GM12878 (cell line): ENCODE measurements at regions not wholly inside any gene's neighbourhood (a gene's known extent, or its start where the extent isn't known, plus 50 kb on each side); places are given as distances from the start of the nearest gene placed in this dataset.

Experiments
- ATAC-seq: fragments of 200-7000 bp; cut with Tn5 transposase; 3 replicates; pipeline ENCODE4 v1.9.1; 2020; ENCODE audit warnings: mild to moderate bottlenecking, moderate library complexity
- BruUV-seq: library from RNA; stranded (reverse); fragments of 400-500 nt; replicated peaks from 2 replicates; lab custom pipeline; 2021; lab: Mats Ljungman, UMichigan
- CTCF ChIA-PET: fragments of 300-600 bp; sonication (Branson Sonifier 250); formaldehyde crosslinking; extraction: SDS; loops from one replicate; lab custom pipeline; 2021; ENCODE audit warnings: inconsistent platforms; lab: Yijun Ruan, JAX
- POLR2A ChIA-PET: fragments of 350-600 bp; formaldehyde crosslinking; extraction: SDS; loops from one replicate; lab custom pipeline; 2021; ENCODE audit warnings: inconsistent platforms; lab: Charles Lee
- RAD21 ChIA-PET: fragments of 300-600 bp; sonication (Branson Sonifier 250); formaldehyde crosslinking; loops from one replicate; lab custom pipeline; 2023; ENCODE audit warnings: antibody characterized with exemption; ENCODE audit not compliant: unreplicated experiment; lab: Charles Lee
- SMC1A ChIA-PET: fragments of 300-600 bp; sonication (Branson Sonifier 250); formaldehyde crosslinking; loops from one replicate; lab custom pipeline; 2023; ENCODE audit not compliant: unreplicated experiment, uncharacterized antibody; lab: Charles Lee
- DNase-seq: peaks from one replicate; pipeline ENCODE4 v3.0.0-alpha.2; 2011; ENCODE audit warnings: low read depth, low spot score
- FAIRE-seq: peaks from 3 replicates; lab custom pipeline; 2011; peaks lifted over from hg19 to GRCh38; lab: Jason Lieb, UNC
- H2AFZ ChIP-seq: 2 replicates; pipeline ENCODE4 v1.6.0; 2011; ENCODE audit warnings: low read depth, low read length, control low read depth; ENCODE audit not compliant: control insufficient read depth
- H3K27ac ChIP-seq: 2 replicates; pipeline ENCODE4 v1.5.1; 2011; ENCODE audit warnings: control low read depth; ENCODE audit not compliant: control insufficient read depth, insufficient read depth
- H3K27me3 ChIP-seq, 2 experiments: replicated peaks in 1 of 2; 2 replicates each; pipeline versions ENCODE4 v1.6.0 to v1.6.1; 2011; ENCODE audit warnings: low read length in 1 of 2; ENCODE audit not compliant: control insufficient read depth in 2 of 2, insufficient read depth in 2 of 2
- H3K36me3 ChIP-seq, 2 experiments: 2 replicates each; pipeline ENCODE4 v1.5.1; 2011; ENCODE audit warnings: low read length in 1 of 2; ENCODE audit not compliant: control insufficient read depth in 2 of 2, insufficient read depth in 2 of 2
- H3K4me1 ChIP-seq: 2 replicates; pipeline ENCODE4 v1.6.1; 2011; ENCODE audit warnings: mild to moderate bottlenecking, low read length, moderate library complexity, mixed read lengths; ENCODE audit not compliant: control insufficient read depth, insufficient read depth
- H3K4me2 ChIP-seq: 2 replicates; pipeline ENCODE4 v1.6.0; 2011; ENCODE audit warnings: control low read depth; ENCODE audit not compliant: control insufficient read depth, insufficient read depth
- H3K4me3 ChIP-seq: fragments of 200-600 bp; sonication (generic); 2 replicates; pipeline ENCODE4 v1.5.1; 2016
- H3K79me2 ChIP-seq: 2 replicates; pipeline ENCODE4 v1.6.0; 2011; ENCODE audit warnings: low read length; ENCODE audit not compliant: control insufficient read depth, insufficient read depth
- H3K9ac ChIP-seq: 2 replicates; pipeline ENCODE4 v1.8.0; 2011; ENCODE audit warnings: low read length, control low read depth, mixed read lengths; ENCODE audit not compliant: control insufficient read depth, insufficient read depth
- H3K9me3 ChIP-seq: replicated peaks from 3 replicates; pipeline ENCODE4 v1.5.1; 2011; ENCODE audit warnings: mild to moderate bottlenecking, low read length; ENCODE audit not compliant: control insufficient read depth, insufficient read depth
- H4K20me1 ChIP-seq: 2 replicates; pipeline ENCODE4 v1.6.0; 2011; ENCODE audit not compliant: control insufficient read depth, insufficient read depth
- CREM ChIP-seq: IDR thresholded peaks from 2 replicates; pipeline ENCODE4 v1.6.1; 2014; ENCODE audit warnings: antibody characterized with exemption, low read depth
- FOXK2 ChIP-seq: fragments of 450-650 bp; IDR thresholded peaks from 2 replicates; pipeline ENCODE4 v1.6.1; 2017; ENCODE audit warnings: mild to moderate bottlenecking, moderate library complexity
- GATAD2B ChIP-seq: fragments of 450-650 bp; conservative IDR thresholded peaks from 2 replicates; pipeline ENCODE4 v1.6.1; 2017; ENCODE audit warnings: low read depth, mild to moderate bottlenecking, moderate library complexity
- IKZF1 ChIP-seq: fragments of 450-650 bp; conservative IDR thresholded peaks from 2 replicates; pipeline ENCODE4 v1.6.1; 2017; ENCODE audit warnings: antibody characterized with exemption, mild to moderate bottlenecking
- IRF5 ChIP-seq: fragments of 450-650 bp; IDR thresholded peaks from 2 replicates; pipeline ENCODE4 v1.6.1; 2017; ENCODE audit warnings: borderline replicate concordance
- NRF1 ChIP-seq: conservative IDR thresholded peaks from 2 replicates; pipeline ENCODE4 v1.6.1; 2011; ENCODE audit warnings: mild to moderate bottlenecking, low read depth, low read length, improper control_type of control experiment
- RFX5 ChIP-seq: IDR thresholded peaks from 2 replicates; pipeline ENCODE4 v1.6.1; 2011; ENCODE audit warnings: low read depth, low read length, improper control_type of control experiment
- ZNF622 ChIP-seq: fragments of 450-650 bp; IDR thresholded peaks from 2 replicates; pipeline ENCODE4 v1.6.1; 2017; ENCODE audit warnings: mild to moderate bottlenecking, inconsistent platforms
- WGBS: methylation state at CpG from one replicate; pipeline ENCODE4 v1.1.6; 2016; ENCODE audit warnings: low lambda C conversion rate; ENCODE audit not compliant: insufficient replicate concordance, insufficient coverage; ENCODE audit errors: missing lambda C conversion rate; 5-methylcytosine and 5-hydroxymethylcytosine counted together
- in situ Hi-C: fragments of 300-500 bp; cut with MboI; formaldehyde crosslinking; loops from 9 replicates; pipeline ENCODE4 v1.14.3; 2018; ENCODE audit warnings: mixed read lengths
- intact Hi-C: fragments of 100-400 bp; cut with micrococcal nuclease; formaldehyde crosslinking; loops from one replicate; pipeline ENCODE4 v1.14.2; 2022; ENCODE audit not compliant: unreplicated experiment
- TF ChIP-seq, protein P1 (sequence below): IDR thresholded peaks from 2 replicates; pipeline ENCODE4 v1.6.1; 2012; ENCODE audit warnings: low read depth, low read length, improper control_type of control experiment
- TF ChIP-seq, protein P2 (sequence below): fragments of 450-650 bp; IDR thresholded peaks from 2 replicates; pipeline ENCODE4 v1.6.1; 2018; ENCODE audit warnings: mild to moderate bottlenecking, low read depth, moderate library complexity; ENCODE audit not compliant: partially characterized antibody
- TF ChIP-seq, protein P3 (sequence below): fragments of 150-350 bp; IDR thresholded peaks from 2 replicates; pipeline ENCODE4 v1.6.1; 2014; ENCODE audit warnings: mild to moderate bottlenecking, low read depth, low read length

DNA sequence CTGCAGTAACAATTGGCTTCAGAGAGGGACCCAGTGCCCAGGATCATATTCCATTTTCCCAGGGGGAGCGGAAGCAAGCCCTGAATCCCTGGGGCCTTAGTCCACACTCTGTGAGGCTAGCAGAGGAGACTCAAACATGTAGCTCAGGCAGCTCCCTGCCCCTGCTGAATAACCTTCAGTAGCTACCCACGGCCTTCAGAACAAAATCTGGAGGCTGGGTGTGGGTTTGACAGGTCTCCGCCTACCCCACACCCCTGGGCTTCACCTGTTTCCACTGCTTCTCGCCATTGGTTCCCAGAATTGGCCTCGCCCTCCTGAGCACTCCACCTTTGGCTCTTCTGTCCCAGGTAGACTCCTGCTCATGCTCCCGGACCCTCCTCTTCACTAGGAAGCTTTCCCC, 93.6 kb upstream of the ATP2B2 start:
- H3K36me3 ChIP-seq, result no peaks in the 10 kb centered on the region
- ATAC-seq (no peak), FAIRE-seq (no peak), DNase-seq (no peak)
- no peak overlapping the region for H2AFZ ChIP-seq
- H3K4me2 ChIP-seq, result no peak overlapping the region
- peaks cover 12% of the 10 kb centered on the region for H3K4me1 ChIP-seq
- no peaks in the 10 kb centered on the region for H3K9me3 ChIP-seq
- RAD21 ChIA-PET, result no interaction called here
- POLR2A ChIA-PET, result no interaction called here
- H3K27me3 ChIP-seq, result no peaks in the 10 kb centered on the region; a peak in 2 of 4 replicates
- no TSS peak for BruUV-seq
- no peaks in the 10 kb centered on the region for H3K79me2 ChIP-seq
- in situ Hi-C loops, result no loop called here
- intact Hi-C loops, result no loop called here
- H3K27ac ChIP-seq, result no peak overlapping the region
- SMC1A ChIA-PET, result no interaction called here
- no peak overlapping the region for H3K9ac ChIP-seq
- CTCF ChIA-PET, result no interaction called here
- WGBS, result 19% methylated on average over 6 of the region's 6 CpGs
- no peak overlapping the region for H3K4me3 ChIP-seq
- no peaks in the 10 kb centered on the region for H4K20me1 ChIP-seq
- TF ChIP-seq, protein P1, sequence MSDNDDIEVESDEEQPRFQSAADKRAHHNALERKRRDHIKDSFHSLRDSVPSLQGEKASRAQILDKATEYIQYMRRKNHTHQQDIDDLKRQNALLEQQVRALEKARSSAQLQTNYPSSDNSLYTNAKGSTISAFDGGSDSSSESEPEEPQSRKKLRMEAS, result no peak
- TF ChIP-seq IRF5 (no peak), GATAD2B (no peak), NRF1 (no peak), ZNF622 (no peak), RFX5 (no peak), IKZF1 (no peak), CREM (no peak), FOXK2 (no peak)
- TF ChIP-seq, protein P2, sequence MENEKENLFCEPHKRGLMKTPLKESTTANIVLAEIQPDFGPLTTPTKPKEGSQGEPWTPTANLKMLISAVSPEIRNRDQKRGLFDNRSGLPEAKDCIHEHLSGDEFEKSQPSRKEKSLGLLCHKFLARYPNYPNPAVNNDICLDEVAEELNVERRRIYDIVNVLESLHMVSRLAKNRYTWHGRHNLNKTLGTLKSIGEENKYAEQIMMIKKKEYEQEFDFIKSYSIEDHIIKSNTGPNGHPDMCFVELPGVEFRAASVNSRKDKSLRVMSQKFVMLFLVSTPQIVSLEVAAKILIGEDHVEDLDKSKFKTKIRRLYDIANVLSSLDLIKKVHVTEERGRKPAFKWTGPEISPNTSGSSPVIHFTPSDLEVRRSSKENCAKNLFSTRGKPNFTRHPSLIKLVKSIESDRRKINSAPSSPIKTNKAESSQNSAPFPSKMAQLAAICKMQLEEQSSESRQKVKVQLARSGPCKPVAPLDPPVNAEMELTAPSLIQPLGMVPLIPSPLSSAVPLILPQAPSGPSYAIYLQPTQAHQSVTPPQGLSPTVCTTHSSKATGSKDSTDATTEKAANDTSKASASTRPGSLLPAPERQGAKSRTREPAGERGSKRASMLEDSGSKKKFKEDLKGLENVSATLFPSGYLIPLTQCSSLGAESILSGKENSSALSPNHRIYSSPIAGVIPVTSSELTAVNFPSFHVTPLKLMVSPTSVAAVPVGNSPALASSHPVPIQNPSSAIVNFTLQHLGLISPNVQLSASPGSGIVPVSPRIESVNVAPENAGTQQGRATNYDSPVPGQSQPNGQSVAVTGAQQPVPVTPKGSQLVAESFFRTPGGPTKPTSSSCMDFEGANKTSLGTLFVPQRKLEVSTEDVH, result no peak
- TF ChIP-seq, protein P3, sequence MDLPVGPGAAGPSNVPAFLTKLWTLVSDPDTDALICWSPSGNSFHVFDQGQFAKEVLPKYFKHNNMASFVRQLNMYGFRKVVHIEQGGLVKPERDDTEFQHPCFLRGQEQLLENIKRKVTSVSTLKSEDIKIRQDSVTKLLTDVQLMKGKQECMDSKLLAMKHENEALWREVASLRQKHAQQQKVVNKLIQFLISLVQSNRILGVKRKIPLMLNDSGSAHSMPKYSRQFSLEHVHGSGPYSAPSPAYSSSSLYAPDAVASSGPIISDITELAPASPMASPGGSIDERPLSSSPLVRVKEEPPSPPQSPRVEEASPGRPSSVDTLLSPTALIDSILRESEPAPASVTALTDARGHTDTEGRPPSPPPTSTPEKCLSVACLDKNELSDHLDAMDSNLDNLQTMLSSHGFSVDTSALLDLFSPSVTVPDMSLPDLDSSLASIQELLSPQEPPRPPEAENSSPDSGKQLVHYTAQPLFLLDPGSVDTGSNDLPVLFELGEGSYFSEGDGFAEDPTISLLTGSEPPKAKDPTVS, result no peak
